ENCODE measurements at regions not wholly inside any gene's neighbourhood (a gene's known extent, or its start where the extent isn't known, plus 50 kb on each side); places are given as distances from the start of the nearest gene placed in this dataset.
A peak's percentile ranks its signal among the peaks of the same experiment; 100 is the strongest.
"Not testable (repeated sequence)": the region's sequence is repeated elsewhere in the genome, so short reads cannot be mapped to it uniquely, and the experiment has no call there.

GRCh38 chr7:26081638-26082037, 70.4 kb upstream of the NFE2L3 start:
- Mint-ChIP-seq H3K27me3 (no peaks in the 10 kb centered on the region), H3K9me3 (ENCODE audit: low read depth) (no peaks in the 10 kb centered on the region), H3K36me3 (ENCODE audit: insufficient read depth) (no peaks in the 10 kb centered on the region), H3K27ac (peak overlapping the region; percentile 31), H3K4me1 (ENCODE audit: low read depth) (peaks cover 18% of the 10 kb centered on the region), H3K4me3 (ENCODE audit: low read depth) (no peak overlapping the region)
- TF ChIP-seq CTCF (IDR thresholded peaks at IDR 0.05; ENCODE audit: unreplicated experiment), result no peak
- no peak for DNase-seq (ENCODE audit: low spot score, unreplicated experiment)

- Mint-ChIP-seq H3K9me3 (ENCODE audit: low read depth) (no peaks in the 10 kb centered on the region), H3K27me3 (no peaks in the 10 kb centered on the region), H3K4me3 (ENCODE audit: low read depth) (no peak overlapping the region), H3K36me3 (ENCODE audit: insufficient read depth) (no peaks in the 10 kb centered on the region), H3K27ac (no peak overlapping the region), H3K4me1 (ENCODE audit: low read depth) (peaks cover 25% of the 10 kb centered on the region)
- DNase-seq (ENCODE audit: low spot score, unreplicated experiment), result no peak
- no peak for TF ChIP-seq CTCF (IDR thresholded peaks at IDR 0.05; ENCODE audit: unreplicated experiment)
Observed at GRCh38 chr7:26083113-26083512, 68.9 kb upstream of the NFE2L3 start.

- Mint-ChIP-seq H3K27ac (peak overlapping the region; percentile 11), H3K4me3 (ENCODE audit: low read depth) (no peak overlapping the region), H3K27me3 (no peaks in the 10 kb centered on the region), H3K36me3 (ENCODE audit: insufficient read depth) (no peaks in the 10 kb centered on the region), H3K4me1 (ENCODE audit: low read depth) (peaks cover 21% of the 10 kb centered on the region), H3K9me3 (ENCODE audit: low read depth) (no peaks in the 10 kb centered on the region)
- TF ChIP-seq CTCF (IDR thresholded peaks at IDR 0.05; ENCODE audit: unreplicated experiment), result no peak
- no peak for DNase-seq (ENCODE audit: low spot score, unreplicated experiment)
Observed at GRCh38 chr7:26084418-26084817, 67.6 kb upstream of the NFE2L3 start.

- Mint-ChIP-seq H3K9me3 (ENCODE audit: low read depth) (no peaks in the 10 kb centered on the region), H3K4me1 (ENCODE audit: low read depth) (peaks cover 25% of the 10 kb centered on the region), H3K4me3 (ENCODE audit: low read depth) (no peak overlapping the region), H3K36me3 (ENCODE audit: insufficient read depth) (no peaks in the 10 kb centered on the region), H3K27ac (no peak overlapping the region), H3K27me3 (no peaks in the 10 kb centered on the region)
- no peak for TF ChIP-seq CTCF (IDR thresholded peaks at IDR 0.05; ENCODE audit: unreplicated experiment)
- DNase-seq (ENCODE audit: low spot score, unreplicated experiment), result no peak
Observed at GRCh38 chr7:26085771-26086170, 66.2 kb upstream of the NFE2L3 start.

- no peak overlapping the region for H3K27ac Mint-ChIP-seq
Observed at GRCh38 chr7:26087321-26088091, 64.5 kb upstream of the NFE2L3 start.

GRCh38 chr7:26089469-26089868, 62.5 kb upstream of the NFE2L3 start:
- H3K27ac Mint-ChIP-seq; H3K4me3 Mint-ChIP-seq (ENCODE audit: low read depth); H3K9me3 Mint-ChIP-seq (ENCODE audit: low read depth); H3K27me3 Mint-ChIP-seq; H3K36me3 Mint-ChIP-seq (ENCODE audit: insufficient read depth); DNase-seq (ENCODE audit: low spot score, unreplicated experiment): not testable (repeated sequence)
- H3K4me1 Mint-ChIP-seq (ENCODE audit: low read depth), result peaks cover 15% of the 10 kb centered on the region

More at GRCh38 chr7:26087321-26088091, 64.5 kb upstream of the NFE2L3 start:
- Mint-ChIP-seq H3K4me1 (ENCODE audit: low read depth) (peaks cover 22% of the 10 kb centered on the region), H3K4me3 (ENCODE audit: low read depth) (no peak overlapping the region), H3K27me3 (no peaks in the 10 kb centered on the region), H3K36me3 (ENCODE audit: insufficient read depth) (no peaks in the 10 kb centered on the region), H3K9me3 (ENCODE audit: low read depth) (no peaks in the 10 kb centered on the region)
- DNase-seq (ENCODE audit: low spot score, unreplicated experiment), result no peak
- no peak for TF ChIP-seq CTCF (IDR thresholded peaks at IDR 0.05; ENCODE audit: unreplicated experiment)

Measured in progenitor cell of endocrine pancreas (in vitro differentiated cells).